ENCODE measurements at regions not wholly inside any gene's neighbourhood (a gene's known extent, or its start where the extent isn't known, plus 50 kb on each side); places are given as distances from the start of the nearest gene placed in this dataset.

DNA sequence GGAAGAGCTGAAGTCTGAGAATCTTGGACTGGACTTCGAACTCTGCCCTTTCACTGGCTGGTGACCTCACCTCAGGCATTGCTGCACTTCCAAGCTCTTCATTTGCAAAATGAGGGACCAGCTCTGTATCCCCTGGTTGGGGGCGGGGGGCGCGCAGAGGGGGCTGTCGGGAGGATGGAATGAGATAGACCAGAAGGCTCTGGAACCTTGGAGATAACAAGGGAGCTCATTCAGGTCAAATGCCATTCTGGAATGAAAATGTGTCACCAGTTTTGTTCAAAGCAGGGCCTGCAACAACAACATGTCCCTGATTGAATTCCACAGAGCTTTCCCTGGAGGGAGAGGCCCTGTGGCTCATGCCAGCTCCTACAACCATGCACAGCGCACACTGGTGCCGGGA, 370.5 kb downstream of the MN1 start:
- no peak for DNase-seq (ENCODE audit: low spot score in 2 of 2, unreplicated experiment in 2 of 2)
- peaks cover 21% of the 10 kb centered on the region for H3K9me3 Mint-ChIP-seq

DNA sequence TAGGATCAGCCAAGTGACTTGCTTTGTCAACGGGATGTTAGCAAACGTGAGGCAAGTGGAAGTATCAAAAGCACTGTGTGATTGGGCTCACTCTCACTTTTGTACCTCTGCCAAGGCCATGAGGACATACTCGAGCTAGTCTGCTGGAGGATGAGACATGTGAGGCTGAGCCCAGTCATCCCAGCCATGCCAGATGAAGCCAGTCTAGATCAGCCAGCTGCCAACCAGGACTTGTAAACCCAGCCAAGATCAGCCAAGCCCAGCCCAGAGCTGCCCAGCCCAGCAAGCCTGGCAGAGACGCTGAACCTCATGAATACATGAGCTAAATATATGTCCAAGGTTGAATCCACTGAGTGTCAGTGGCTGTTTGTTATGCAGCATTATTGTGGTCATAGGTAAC, 369.7 kb downstream of the MN1 start:
- H3K27ac Mint-ChIP-seq = no peak overlapping the region
- DNase-seq (ENCODE audit: low spot score in 2 of 2, unreplicated experiment in 2 of 2) = no peak
- TF ChIP-seq, protein P1, sequence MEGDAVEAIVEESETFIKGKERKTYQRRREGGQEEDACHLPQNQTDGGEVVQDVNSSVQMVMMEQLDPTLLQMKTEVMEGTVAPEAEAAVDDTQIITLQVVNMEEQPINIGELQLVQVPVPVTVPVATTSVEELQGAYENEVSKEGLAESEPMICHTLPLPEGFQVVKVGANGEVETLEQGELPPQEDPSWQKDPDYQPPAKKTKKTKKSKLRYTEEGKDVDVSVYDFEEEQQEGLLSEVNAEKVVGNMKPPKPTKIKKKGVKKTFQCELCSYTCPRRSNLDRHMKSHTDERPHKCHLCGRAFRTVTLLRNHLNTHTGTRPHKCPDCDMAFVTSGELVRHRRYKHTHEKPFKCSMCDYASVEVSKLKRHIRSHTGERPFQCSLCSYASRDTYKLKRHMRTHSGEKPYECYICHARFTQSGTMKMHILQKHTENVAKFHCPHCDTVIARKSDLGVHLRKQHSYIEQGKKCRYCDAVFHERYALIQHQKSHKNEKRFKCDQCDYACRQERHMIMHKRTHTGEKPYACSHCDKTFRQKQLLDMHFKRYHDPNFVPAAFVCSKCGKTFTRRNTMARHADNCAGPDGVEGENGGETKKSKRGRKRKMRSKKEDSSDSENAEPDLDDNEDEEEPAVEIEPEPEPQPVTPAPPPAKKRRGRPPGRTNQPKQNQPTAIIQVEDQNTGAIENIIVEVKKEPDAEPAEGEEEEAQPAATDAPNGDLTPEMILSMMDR (IDR thresholded peaks at IDR 0.05; ENCODE audit: unreplicated experiment) = no peak

More for the DNA sequence above, 370.5 kb downstream of the MN1 start:
- H3K4me1 Mint-ChIP-seq = peaks cover 22% of the 10 kb centered on the region
- TF ChIP-seq, protein P1 (IDR thresholded peaks at IDR 0.05; ENCODE audit: unreplicated experiment) = no peak
- H3K27me3 Mint-ChIP-seq (ENCODE audit: low read depth) = no peaks in the 10 kb centered on the region
- no peak overlapping the region for H3K27ac Mint-ChIP-seq
- H3K4me3 Mint-ChIP-seq = no peak overlapping the region
- H3K36me3 Mint-ChIP-seq = peaks cover 7% of the 10 kb centered on the region

DNA sequence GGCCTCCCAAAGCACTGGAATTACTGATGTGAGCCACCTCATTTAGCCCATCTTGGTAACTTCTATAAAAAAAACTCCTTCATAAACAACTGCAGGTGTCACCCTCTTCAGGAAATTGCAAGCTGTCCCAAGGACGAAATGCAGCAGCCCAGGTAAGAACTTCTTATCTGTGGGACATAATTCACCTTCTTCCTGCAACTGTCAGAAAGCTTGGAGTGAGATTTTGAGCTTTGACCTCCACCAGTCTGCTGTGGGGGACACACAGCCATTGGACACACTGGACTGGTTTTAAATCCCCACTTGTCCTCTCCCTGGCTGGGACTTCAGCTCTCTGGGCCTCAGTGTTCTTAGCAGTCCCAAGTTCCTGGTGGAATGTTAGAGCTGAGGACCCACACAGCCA, 368.5 kb downstream of the MN1 start:
- Mint-ChIP-seq H3K9me3 (peaks cover 14% of the 10 kb centered on the region), H3K4me1 (peaks cover 29% of the 10 kb centered on the region), H3K27ac (no peak overlapping the region), H3K27me3 (ENCODE audit: low read depth) (no peaks in the 10 kb centered on the region), H3K36me3 (peaks cover 4% of the 10 kb centered on the region), H3K4me3 (no peak overlapping the region)
- TF ChIP-seq, protein P1 (IDR thresholded peaks at IDR 0.05; ENCODE audit: unreplicated experiment) = no peak
- DNase-seq (ENCODE audit: low spot score in 2 of 2, unreplicated experiment in 2 of 2) = no peak

More for the DNA sequence above, 369.7 kb downstream of the MN1 start:
- H3K9me3 Mint-ChIP-seq = peaks cover 21% of the 10 kb centered on the region
- H3K4me1 Mint-ChIP-seq = peaks cover 29% of the 10 kb centered on the region
- H3K36me3 Mint-ChIP-seq = peaks cover 7% of the 10 kb centered on the region
- no peak overlapping the region for H3K4me3 Mint-ChIP-seq
- no peaks in the 10 kb centered on the region for H3K27me3 Mint-ChIP-seq (ENCODE audit: low read depth)

DNA sequence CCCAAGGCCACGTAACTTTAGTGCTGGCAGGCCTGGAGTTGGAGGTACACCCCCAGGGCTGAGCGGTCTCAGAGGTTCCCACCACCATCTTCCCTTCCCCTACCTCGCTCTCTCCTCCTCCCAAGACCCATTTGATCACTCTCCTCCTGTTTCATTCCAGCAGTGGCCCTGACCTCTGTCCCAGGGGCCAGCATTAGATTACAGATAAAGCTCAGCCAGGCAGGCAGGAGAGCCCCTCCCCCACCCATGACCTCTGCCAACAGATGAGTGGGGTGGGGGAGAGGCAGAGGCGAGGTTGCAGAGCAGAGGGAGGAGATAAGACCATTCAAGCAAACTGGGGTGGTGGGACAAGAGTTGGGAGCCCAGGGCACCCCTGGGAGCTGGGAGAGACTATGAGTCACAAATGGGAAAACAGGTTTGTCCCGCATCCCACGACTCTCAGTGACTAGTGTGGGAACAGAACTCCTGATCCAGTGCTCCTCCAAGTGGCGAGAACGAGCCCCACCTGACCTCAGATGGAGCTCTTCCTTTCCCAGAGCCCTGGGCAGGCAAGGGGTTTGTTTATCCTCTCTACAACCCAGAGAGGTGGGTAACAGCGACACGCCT, 367.9 kb downstream of the MN1 start:
- Mint-ChIP-seq H3K27ac (peak overlapping the region; percentile 50), H3K4me3 (no peak overlapping the region)
- DNase-seq (ENCODE audit: low spot score in 2 of 2, unreplicated experiment in 2 of 2) = no peak

DNA sequence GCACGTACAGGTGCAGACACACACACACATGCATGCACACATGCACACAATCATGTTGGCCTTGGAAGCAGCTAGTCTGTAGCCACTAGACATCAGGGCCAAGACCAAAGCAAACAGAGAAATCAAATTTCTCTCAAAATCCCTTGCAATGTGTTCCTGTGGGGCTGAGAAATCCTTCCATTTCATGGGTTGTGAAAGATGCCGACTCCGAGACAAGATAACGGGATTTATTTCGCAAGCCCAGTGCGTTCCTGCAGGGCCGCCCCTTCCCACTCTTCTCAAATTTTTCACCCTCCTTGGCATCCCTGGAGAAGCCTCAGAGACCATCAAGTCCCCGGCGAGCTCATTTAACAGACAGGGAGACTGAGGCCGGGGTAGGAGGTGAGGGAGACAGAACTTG, 366.7 kb downstream of the MN1 start:
- Mint-ChIP-seq H3K4me1 (peaks cover 35% of the 10 kb centered on the region), H3K27me3 (ENCODE audit: low read depth) (no peaks in the 10 kb centered on the region), H3K4me3 (no peak overlapping the region), H3K27ac (peak overlapping the region; percentile 10), H3K36me3 (peaks cover 4% of the 10 kb centered on the region), H3K9me3 (peaks cover 11% of the 10 kb centered on the region)
- no peak for DNase-seq (ENCODE audit: low spot score in 2 of 2, unreplicated experiment in 2 of 2)
- TF ChIP-seq, protein P1 (IDR thresholded peaks at IDR 0.05; ENCODE audit: unreplicated experiment) = no peak

More for the DNA sequence above, 367.9 kb downstream of the MN1 start:
- Mint-ChIP-seq H3K9me3 (peaks cover 11% of the 10 kb centered on the region), H3K36me3 (peaks cover 4% of the 10 kb centered on the region), H3K4me1 (peaks cover 33% of the 10 kb centered on the region), H3K27me3 (ENCODE audit: low read depth) (no peaks in the 10 kb centered on the region)
- TF ChIP-seq, protein P1 (IDR thresholded peaks at IDR 0.05; ENCODE audit: unreplicated experiment) = no peak
